ENCODE measurements at regions not wholly inside any gene's neighbourhood (a gene's known extent, or its start where the extent isn't known, plus 50 kb on each side); places are given as distances from the start of the nearest gene placed in this dataset.

DNA sequence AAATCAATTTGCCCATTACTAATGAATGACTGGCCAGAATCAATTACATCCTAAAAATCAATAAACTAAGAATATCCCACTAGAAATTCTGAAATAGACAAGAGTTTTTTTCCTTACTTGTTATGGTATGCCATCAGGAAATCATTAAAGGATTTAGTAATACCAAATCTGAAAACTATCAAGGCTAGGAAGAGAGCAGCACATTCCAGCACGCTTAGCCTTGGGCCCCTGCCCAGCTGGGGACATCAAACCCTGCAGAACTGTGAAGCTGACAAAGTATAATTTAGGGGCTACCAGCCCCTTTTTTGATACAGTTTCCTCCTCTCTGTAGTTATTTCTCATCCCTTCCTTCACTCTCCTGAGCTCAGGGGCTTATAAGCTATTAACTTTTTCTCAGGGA lies 247.8 kb upstream of the ZC3H12C start:
- H3K4me1 ChIP-seq (ENCODE audit: control insufficient read depth in 2 of 2, insufficient read depth in 2 of 2, low read length in 2 of 2) = no peaks in the 10 kb centered on the region
- H3K27ac ChIP-seq (ENCODE audit: low read depth in 1 of 2, low read length in 1 of 2) = no peak overlapping the region
- H3K36me3 ChIP-seq (ENCODE audit: control insufficient read depth in 2 of 2, insufficient read depth in 2 of 2, low read length in 1 of 2) = no peaks in the 10 kb centered on the region
- 91% methylated on average over 1 of the region's 1 CpG for WGBS
- DNase-seq (ENCODE audit: low read depth in 6 of 9, low spot score in 9 of 9) = no peak
- no peaks in the 10 kb centered on the region for H3K9me3 ChIP-seq (ENCODE audit: control insufficient read depth in 2 of 2, insufficient read depth in 1 of 2, low read length in 1 of 2)
- H3K27me3 ChIP-seq (ENCODE audit: control insufficient read depth in 2 of 2, insufficient read depth in 1 of 2, low read length in 1 of 2) = no peaks in the 10 kb centered on the region
- H3K4me3 ChIP-seq (ENCODE audit: low read length in 2 of 2) = no peak overlapping the region

DNA sequence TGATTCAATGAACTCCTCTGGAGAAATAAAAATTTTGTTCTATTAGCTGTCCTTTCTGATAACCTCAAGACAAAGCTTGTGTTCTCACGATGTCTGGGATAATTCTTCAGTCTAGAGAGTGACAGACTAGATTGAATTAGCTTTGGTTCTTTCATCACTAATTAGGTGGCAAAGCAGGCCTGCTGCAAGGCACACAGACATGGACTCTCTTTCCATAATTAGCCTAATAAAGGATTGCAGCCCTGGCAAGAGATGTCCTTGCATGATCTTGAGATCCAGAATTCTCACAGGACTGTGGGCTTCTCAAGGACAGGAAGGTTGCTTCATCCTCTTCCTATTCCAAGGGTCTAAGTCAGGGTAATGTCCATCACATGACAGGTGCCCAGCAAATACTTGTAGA lies 245.6 kb upstream of the ZC3H12C start:
- Histone ChIP-seq H3K36me3 (ENCODE audit: control insufficient read depth in 2 of 2, insufficient read depth in 2 of 2, low read length in 1 of 2) (no peaks in the 10 kb centered on the region), H3K4me3 (ENCODE audit: low read length in 2 of 2) (no peak overlapping the region), H3K4me1 (ENCODE audit: control insufficient read depth in 2 of 2, insufficient read depth in 2 of 2, low read length in 2 of 2) (no peaks in the 10 kb centered on the region), H3K27ac (ENCODE audit: low read depth in 1 of 2, low read length in 1 of 2) (no peak overlapping the region), H3K9me3 (ENCODE audit: control insufficient read depth in 2 of 2, insufficient read depth in 1 of 2, low read length in 1 of 2) (no peaks in the 10 kb centered on the region), H3K27me3 (ENCODE audit: control insufficient read depth in 2 of 2, insufficient read depth in 1 of 2, low read length in 1 of 2) (no peaks in the 10 kb centered on the region)
- 90% methylated on average over 1 of the region's 1 CpG for WGBS
- DNase-seq (ENCODE audit: low read depth in 6 of 9, low spot score in 9 of 9) = no peak

DNA sequence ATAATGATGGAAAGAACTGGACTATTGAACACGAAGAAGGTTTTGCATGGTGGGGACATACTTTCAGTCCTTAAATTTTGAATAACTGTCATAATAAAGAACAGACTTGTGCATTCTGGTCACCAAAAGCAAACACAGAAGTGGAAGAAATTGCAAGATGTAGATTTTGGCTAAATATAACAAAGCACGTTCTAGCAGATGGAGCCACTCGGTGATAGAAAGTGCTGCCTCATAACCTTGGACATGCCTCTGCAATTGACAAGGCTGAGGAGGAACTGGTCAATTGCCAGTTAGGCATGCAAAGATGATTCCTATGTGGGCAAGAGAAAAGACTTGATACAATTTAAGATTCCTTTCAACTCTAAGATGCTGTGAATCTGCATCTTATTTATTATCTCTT lies 244.1 kb upstream of the ZC3H12C start:
- no peaks in the 10 kb centered on the region for H3K27me3 ChIP-seq (ENCODE audit: control insufficient read depth in 2 of 2, insufficient read depth in 1 of 2, low read length in 1 of 2)
- H3K27ac ChIP-seq (ENCODE audit: low read depth in 1 of 2, low read length in 1 of 2) = no peak overlapping the region
- H3K36me3 ChIP-seq (ENCODE audit: control insufficient read depth in 2 of 2, insufficient read depth in 2 of 2, low read length in 1 of 2) = no peaks in the 10 kb centered on the region
- WGBS = 98% methylated on average over 3 of the region's 3 CpGs
- no peaks in the 10 kb centered on the region for H3K9me3 ChIP-seq (ENCODE audit: control insufficient read depth in 2 of 2, insufficient read depth in 1 of 2, low read length in 1 of 2)
- no peaks in the 10 kb centered on the region for H3K4me1 ChIP-seq (ENCODE audit: control insufficient read depth in 2 of 2, insufficient read depth in 2 of 2, low read length in 2 of 2)
- H3K4me3 ChIP-seq (ENCODE audit: low read length in 2 of 2) = no peak overlapping the region
- DNase-seq (ENCODE audit: low read depth in 6 of 9, low spot score in 9 of 9) = no peak

DNA sequence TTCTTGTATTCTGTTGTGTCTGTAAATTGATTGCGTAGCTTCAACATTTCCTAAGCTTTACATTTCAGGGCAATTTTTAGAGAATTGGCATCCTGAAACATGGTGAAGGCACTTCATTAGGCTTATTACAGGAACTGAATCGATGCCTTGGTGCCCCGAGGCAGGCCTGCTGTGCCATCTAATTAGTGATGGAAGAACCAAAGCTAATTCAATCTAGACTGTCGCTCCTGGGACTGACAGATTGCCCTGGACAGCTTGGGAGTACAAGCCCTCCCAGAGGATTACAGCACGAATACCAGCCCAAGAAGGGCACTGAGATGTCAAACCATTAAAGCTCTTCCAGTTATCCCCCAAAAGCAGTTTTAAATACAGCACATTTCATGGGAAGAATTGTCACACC lies 243.2 kb upstream of the ZC3H12C start:
- WGBS = 91% methylated on average over 5 of the region's 5 CpGs

DNA sequence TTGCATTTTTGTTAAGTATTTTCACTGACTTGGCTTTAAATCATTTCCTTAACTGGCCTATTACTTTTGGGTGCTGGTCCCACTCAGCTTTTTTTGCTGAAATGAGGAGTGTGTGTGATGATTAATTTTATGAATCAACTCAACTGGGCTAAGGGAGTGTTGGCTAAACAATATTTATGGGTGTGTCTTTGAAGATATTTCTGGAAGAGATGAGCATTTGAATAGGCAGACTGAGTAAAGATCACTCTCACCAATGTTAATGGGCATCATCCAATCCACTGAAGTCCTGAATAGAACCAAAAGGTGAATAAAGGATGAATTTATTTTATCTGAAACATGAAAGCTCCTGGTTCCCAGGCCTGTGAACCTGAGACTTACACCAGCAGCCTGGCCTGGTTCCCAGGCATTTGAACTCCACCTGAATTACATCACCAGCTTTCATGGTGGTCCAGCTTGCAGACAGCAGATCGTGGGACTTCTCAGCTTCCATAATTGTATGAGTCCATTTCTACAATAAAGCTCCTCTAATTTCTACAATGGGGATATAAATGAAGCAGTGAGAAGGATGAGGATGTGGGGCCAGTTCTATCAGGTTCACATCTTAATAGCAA lies 241.3 kb upstream of the ZC3H12C start:
- DNase-seq (ENCODE audit: low read depth in 6 of 9, low spot score in 9 of 9) = no peak
- no peaks in the 10 kb centered on the region for H3K4me1 ChIP-seq (ENCODE audit: control insufficient read depth in 2 of 2, insufficient read depth in 2 of 2, low read length in 2 of 2)
- H3K9me3 ChIP-seq (ENCODE audit: control insufficient read depth in 2 of 2, insufficient read depth in 1 of 2, low read length in 1 of 2) = no peaks in the 10 kb centered on the region
- no peaks in the 10 kb centered on the region for H3K27me3 ChIP-seq (ENCODE audit: control insufficient read depth in 2 of 2, insufficient read depth in 1 of 2, low read length in 1 of 2)
- WGBS = 91% methylated on average over 1 of the region's 1 CpG
- H3K4me3 ChIP-seq (ENCODE audit: low read length in 2 of 2) = no peak overlapping the region
- H3K36me3 ChIP-seq (ENCODE audit: control insufficient read depth in 2 of 2, insufficient read depth in 2 of 2, low read length in 1 of 2) = no peaks in the 10 kb centered on the region
- H3K27ac ChIP-seq (ENCODE audit: low read depth in 1 of 2, low read length in 1 of 2) = no peak overlapping the region

More for the DNA sequence above, 243.2 kb upstream of the ZC3H12C start:
- H3K36me3 ChIP-seq (ENCODE audit: control insufficient read depth in 2 of 2, insufficient read depth in 2 of 2, low read length in 1 of 2) = no peaks in the 10 kb centered on the region
- no peak overlapping the region for H3K27ac ChIP-seq (ENCODE audit: low read depth in 1 of 2, low read length in 1 of 2)
- H3K4me3 ChIP-seq (ENCODE audit: low read length in 2 of 2) = no peak overlapping the region
- no peaks in the 10 kb centered on the region for H3K9me3 ChIP-seq (ENCODE audit: control insufficient read depth in 2 of 2, insufficient read depth in 1 of 2, low read length in 1 of 2)
- H3K4me1 ChIP-seq (ENCODE audit: control insufficient read depth in 2 of 2, insufficient read depth in 2 of 2, low read length in 2 of 2) = no peaks in the 10 kb centered on the region
- no peaks in the 10 kb centered on the region for H3K27me3 ChIP-seq (ENCODE audit: control insufficient read depth in 2 of 2, insufficient read depth in 1 of 2, low read length in 1 of 2)
- no peak for DNase-seq (ENCODE audit: low read depth in 6 of 9, low spot score in 9 of 9)

DNA sequence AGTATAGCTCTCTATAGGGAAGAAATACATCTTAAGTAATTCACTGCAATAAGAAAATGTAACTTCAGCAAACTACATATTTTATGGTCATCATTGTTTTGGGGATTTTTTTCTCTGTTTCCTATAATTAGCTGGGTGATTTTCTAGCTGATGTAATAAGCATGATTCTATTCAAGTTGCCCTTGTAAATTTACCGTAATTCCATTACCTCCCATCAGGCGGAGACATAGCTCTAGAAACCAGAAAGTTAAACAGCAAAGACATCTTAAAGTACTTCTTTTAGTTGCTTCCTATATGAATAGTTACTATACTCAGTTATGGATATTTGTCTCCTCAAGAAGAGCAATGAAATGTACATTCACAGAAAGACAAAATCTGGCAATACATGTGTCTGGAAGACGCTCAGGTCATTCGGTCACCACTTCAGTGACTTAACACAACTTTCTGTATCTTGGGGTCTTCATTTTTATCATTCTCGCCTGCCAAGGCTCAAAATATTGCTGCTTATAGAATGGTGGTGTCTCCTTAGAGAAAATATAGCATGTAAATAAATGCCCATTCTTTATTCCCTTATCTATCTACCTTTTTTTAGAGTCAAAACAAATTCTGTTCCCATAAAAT lies 239.9 kb upstream of the ZC3H12C start:
- Histone ChIP-seq H3K4me1 (ENCODE audit: control insufficient read depth in 2 of 2, insufficient read depth in 2 of 2, low read length in 2 of 2) (no peaks in the 10 kb centered on the region), H3K27ac (ENCODE audit: low read depth in 1 of 2, low read length in 1 of 2) (no peak overlapping the region), H3K9me3 (ENCODE audit: control insufficient read depth in 2 of 2, insufficient read depth in 1 of 2, low read length in 1 of 2) (no peaks in the 10 kb centered on the region), H3K36me3 (ENCODE audit: control insufficient read depth in 2 of 2, insufficient read depth in 2 of 2, low read length in 1 of 2) (no peaks in the 10 kb centered on the region), H3K27me3 (ENCODE audit: control insufficient read depth in 2 of 2, insufficient read depth in 1 of 2, low read length in 1 of 2) (no peaks in the 10 kb centered on the region), H3K4me3 (ENCODE audit: low read length in 2 of 2) (no peak overlapping the region)
- 82% methylated on average over 5 of the region's 5 CpGs for WGBS
- peak in 7 of 9 donors; percentile 5 to 58 (median 18) for DNase-seq (ENCODE audit: low read depth in 6 of 9, low spot score in 9 of 9)

DNA sequence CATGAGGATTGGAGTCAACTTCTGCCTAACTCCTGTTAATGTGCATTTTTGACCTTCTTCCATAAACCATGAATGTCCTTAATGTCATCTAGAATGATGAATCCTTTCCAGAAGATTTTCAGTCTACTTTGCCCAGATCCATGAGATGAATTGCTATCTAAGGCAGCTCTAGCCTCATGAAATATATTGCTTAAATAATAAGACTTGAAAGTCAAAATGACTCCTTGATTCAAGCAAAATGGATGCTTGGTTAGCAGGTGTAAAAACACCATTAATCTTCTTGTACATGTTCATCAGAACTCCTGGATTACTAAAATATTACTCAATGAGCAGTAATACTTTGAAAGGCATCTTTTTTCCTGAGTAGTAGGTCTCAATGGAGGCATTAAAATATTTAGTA lies 238.5 kb upstream of the ZC3H12C start:
- Histone ChIP-seq H3K4me1 (ENCODE audit: control insufficient read depth in 2 of 2, insufficient read depth in 2 of 2, low read length in 2 of 2) (no peaks in the 10 kb centered on the region), H3K9me3 (ENCODE audit: control insufficient read depth in 2 of 2, insufficient read depth in 1 of 2, low read length in 1 of 2) (no peaks in the 10 kb centered on the region), H3K27me3 (ENCODE audit: control insufficient read depth in 2 of 2, insufficient read depth in 1 of 2, low read length in 1 of 2) (no peaks in the 10 kb centered on the region), H3K36me3 (ENCODE audit: control insufficient read depth in 2 of 2, insufficient read depth in 2 of 2, low read length in 1 of 2) (no peaks in the 10 kb centered on the region), H3K4me3 (ENCODE audit: low read length in 2 of 2) (no peak overlapping the region), H3K27ac (ENCODE audit: low read depth in 1 of 2, low read length in 1 of 2) (no peak overlapping the region)
- no peak for DNase-seq (ENCODE audit: low read depth in 6 of 9, low spot score in 9 of 9)

DNA sequence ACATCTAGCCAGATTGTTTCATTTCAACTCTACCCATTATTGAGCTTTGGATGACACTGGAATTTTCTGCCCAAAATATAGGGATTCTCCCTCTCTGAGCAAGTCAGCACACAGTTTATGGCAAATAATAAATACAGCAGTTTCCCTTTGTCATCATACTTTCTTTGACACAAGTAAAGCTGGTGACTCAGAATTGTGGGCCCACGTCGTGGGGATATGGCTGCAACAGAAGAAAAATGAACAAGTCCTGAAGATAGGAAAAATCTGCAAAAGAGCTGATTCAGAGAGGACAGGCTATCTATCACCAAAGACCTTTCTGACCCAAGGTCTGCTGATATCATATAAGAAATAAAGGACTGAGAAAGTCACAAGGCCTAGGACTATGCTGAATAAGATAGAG lies 236.3 kb upstream of the ZC3H12C start:
- no peak overlapping the region for H3K27ac ChIP-seq (ENCODE audit: low read depth in 1 of 2, low read length in 1 of 2)
- WGBS = 95% methylated on average over 2 of the region's 2 CpGs

DNA sequence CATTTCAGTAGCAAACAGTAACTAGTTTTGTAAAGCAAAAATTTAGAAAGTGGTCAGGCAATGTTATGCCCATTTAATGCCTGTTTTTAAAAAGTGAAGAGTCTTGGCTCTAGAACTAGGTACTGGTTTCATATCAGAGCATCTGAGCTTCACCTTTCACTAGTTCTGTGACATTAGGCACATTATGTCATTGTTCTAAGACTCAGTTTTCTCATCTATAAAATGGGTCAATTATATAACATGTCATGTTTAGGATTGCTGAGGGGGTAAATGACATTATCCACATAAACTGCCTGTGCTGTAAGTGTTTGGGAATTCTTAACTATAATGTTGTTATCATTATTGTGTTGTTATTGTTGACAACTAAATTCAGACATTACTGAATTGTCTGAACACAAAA lies 235.6 kb upstream of the ZC3H12C start:
- H3K4me1 ChIP-seq (ENCODE audit: control insufficient read depth in 2 of 2, insufficient read depth in 2 of 2, low read length in 2 of 2) = no peaks in the 10 kb centered on the region
- H3K9me3 ChIP-seq (ENCODE audit: control insufficient read depth in 2 of 2, insufficient read depth in 1 of 2, low read length in 1 of 2) = no peaks in the 10 kb centered on the region
- H3K27ac ChIP-seq (ENCODE audit: low read depth in 1 of 2, low read length in 1 of 2) = no peak overlapping the region
- H3K27me3 ChIP-seq (ENCODE audit: control insufficient read depth in 2 of 2, insufficient read depth in 1 of 2, low read length in 1 of 2) = no peaks in the 10 kb centered on the region
- no peak for DNase-seq (ENCODE audit: low read depth in 6 of 9, low spot score in 9 of 9)
- H3K4me3 ChIP-seq (ENCODE audit: low read length in 2 of 2) = no peak overlapping the region
- no peaks in the 10 kb centered on the region for H3K36me3 ChIP-seq (ENCODE audit: control insufficient read depth in 2 of 2, insufficient read depth in 2 of 2, low read length in 1 of 2)

More for the DNA sequence above, 236.3 kb upstream of the ZC3H12C start:
- DNase-seq (ENCODE audit: low read depth in 6 of 9, low spot score in 9 of 9) = no peak
- no peaks in the 10 kb centered on the region for H3K36me3 ChIP-seq (ENCODE audit: control insufficient read depth in 2 of 2, insufficient read depth in 2 of 2, low read length in 1 of 2)
- H3K27me3 ChIP-seq (ENCODE audit: control insufficient read depth in 2 of 2, insufficient read depth in 1 of 2, low read length in 1 of 2) = no peaks in the 10 kb centered on the region
- H3K9me3 ChIP-seq (ENCODE audit: control insufficient read depth in 2 of 2, insufficient read depth in 1 of 2, low read length in 1 of 2) = no peaks in the 10 kb centered on the region
- no peak overlapping the region for H3K4me3 ChIP-seq (ENCODE audit: low read length in 2 of 2)
- H3K4me1 ChIP-seq (ENCODE audit: control insufficient read depth in 2 of 2, insufficient read depth in 2 of 2, low read length in 2 of 2) = no peaks in the 10 kb centered on the region

Measured in thymus (tissue), 11 donors.